Ascending aorta (tissue), 2 donors: ENCODE measurements at regions not wholly inside any gene's neighbourhood (a gene's known extent, or its start where the extent isn't known, plus 50 kb on each side); places are given as distances from the start of the nearest gene placed in this dataset.

Experiments used
- DNase-seq, 2 donors: peaks; one replicate each; pipeline ENCODE4 v3.0.0-alpha.2; 2019; ENCODE audit warnings: low spot score in 2 of 2
- H3K27ac ChIP-seq, 2 donors: fragments of 200-600 bp; sonication (generic); one replicate each; pipeline ENCODE4 v1.5.1; 2016 to 2017; ENCODE audit warnings: mild to moderate bottlenecking in 1 of 2
- H3K27me3 ChIP-seq: fragments of 200-600 bp; sonication (generic); one replicate; pipeline ENCODE4 v1.5.1; 2017
- H3K36me3 ChIP-seq, 2 donors: fragments of 200-600 bp; sonication (generic); one replicate each; pipeline ENCODE4 v1.5.1; 2016
- H3K4me1 ChIP-seq, 2 donors: fragments of 200-600 bp; sonication (generic); one replicate each; pipeline ENCODE4 v1.5.1; 2016 to 2017; ENCODE audit warnings: mild to moderate bottlenecking in 1 of 2
- H3K4me3 ChIP-seq, 2 donors: fragments of 200-600 bp; sonication (generic); one replicate each; pipeline ENCODE4 v1.5.1; 2016 to 2017; ENCODE audit warnings: mild to moderate bottlenecking in 1 of 2
- H3K9me3 ChIP-seq, 2 donors: fragments of 200-600 bp; sonication (generic); one replicate each; pipeline ENCODE4 v1.5.1; 2016
- CTCF ChIP-seq, 3 experiments: fragments of 200-600 bp in 2 of 3; fragments of 450-650 bp in 1 of 3; sonication (generic) in 2 of 3; IDR thresholded peaks; one replicate each; pipeline ENCODE4 v1.5.1; 2016 to 2019; ENCODE audit warnings: antibody characterized with exemption in 3 of 3, mild to moderate bottlenecking in 1 of 3, moderate library complexity in 1 of 3
- intact Hi-C: fragments of 100-400 bp; cut with DNase I; formaldehyde crosslinking; loops from one replicate; pipeline ENCODE4 v1.15.1; 2023

- no peak for TF ChIP-seq CTCF (IDR thresholded peaks at IDR 0.05)
- H3K27me3 ChIP-seq: no peaks in the 10 kb centered on the region
- intact Hi-C loops: no loop called here
- no peak for DNase-seq
- no peaks in the 10 kb centered on the region for H3K4me1 ChIP-seq
- no peak overlapping the region for H3K4me3 ChIP-seq
- no peaks in the 10 kb centered on the region for H3K36me3 ChIP-seq
- no peaks in the 10 kb centered on the region for H3K9me3 ChIP-seq
- H3K27ac ChIP-seq: no peak overlapping the region
Observed at GRCh38 chr5:91864962-91865361, 481.8 kb upstream of the ARRDC3 start.

- no peak overlapping the region for H3K27ac ChIP-seq
- no peak overlapping the region for H3K4me3 ChIP-seq
- DNase-seq: no peak
- H3K4me1 ChIP-seq: no peaks in the 10 kb centered on the region
- intact Hi-C loops: no loop called here
- TF ChIP-seq CTCF (IDR thresholded peaks at IDR 0.05): no peak
- no peaks in the 10 kb centered on the region for H3K9me3 ChIP-seq
- H3K36me3 ChIP-seq: no peaks in the 10 kb centered on the region
- no peaks in the 10 kb centered on the region for H3K27me3 ChIP-seq
Observed at GRCh38 chr5:91851670-91852069, 468.6 kb upstream of the ARRDC3 start.

GRCh38 chr5:91850031-91850430, 466.9 kb upstream of the ARRDC3 start:
- DNase-seq: no peak
- H3K27ac ChIP-seq: no peak overlapping the region
- H3K4me1 ChIP-seq: no peaks in the 10 kb centered on the region
- H3K9me3 ChIP-seq: no peaks in the 10 kb centered on the region
- no peaks in the 10 kb centered on the region for H3K27me3 ChIP-seq
- intact Hi-C loops: no loop called here
- H3K4me3 ChIP-seq: no peak overlapping the region
- TF ChIP-seq CTCF (IDR thresholded peaks at IDR 0.05): no peak
- H3K36me3 ChIP-seq: no peaks in the 10 kb centered on the region

- no peak for TF ChIP-seq CTCF (IDR thresholded peaks at IDR 0.05)
- intact Hi-C loops: no loop called here
- Histone ChIP-seq H3K4me1 (no peaks in the 10 kb centered on the region), H3K4me3 (no peak overlapping the region), H3K36me3 (no peaks in the 10 kb centered on the region), H3K9me3 (no peaks in the 10 kb centered on the region), H3K27ac (no peak overlapping the region), H3K27me3 (no peaks in the 10 kb centered on the region)
- DNase-seq: no peak
Observed at GRCh38 chr5:91849069-91849468, 466.0 kb upstream of the ARRDC3 start.

GRCh38 chr5:91848453-91848852, 465.3 kb upstream of the ARRDC3 start:
- no peak for DNase-seq
- no peak for TF ChIP-seq CTCF (IDR thresholded peaks at IDR 0.05)
- Histone ChIP-seq H3K36me3 (no peaks in the 10 kb centered on the region), H3K9me3 (no peaks in the 10 kb centered on the region), H3K27ac (no peak overlapping the region), H3K27me3 (no peaks in the 10 kb centered on the region), H3K4me3 (no peak overlapping the region), H3K4me1 (no peaks in the 10 kb centered on the region)
- intact Hi-C loops: no loop called here

- H3K27me3 ChIP-seq: no peaks in the 10 kb centered on the region
Observed at GRCh38 chr5:91841423-91841822, 458.3 kb upstream of the ARRDC3 start.

More at GRCh38 chr5:91841423-91841822, 458.3 kb upstream of the ARRDC3 start:
- DNase-seq: no peak
- no peaks in the 10 kb centered on the region for H3K4me1 ChIP-seq
- intact Hi-C loops: no loop called here
- H3K27ac ChIP-seq: no peak overlapping the region
- H3K9me3 ChIP-seq: no peaks in the 10 kb centered on the region
- no peak for TF ChIP-seq CTCF (IDR thresholded peaks at IDR 0.05)
- no peaks in the 10 kb centered on the region for H3K36me3 ChIP-seq
- no peak overlapping the region for H3K4me3 ChIP-seq
